Omental fat pad (tissue), 3 donors: ENCODE measurements at regions not wholly inside any gene's neighbourhood (a gene's known extent, or its start where the extent isn't known, plus 50 kb on each side); places are given as distances from the start of the nearest gene placed in this dataset.

Source experiments
- ATAC-seq: fragments of 150-250 bp; one replicate; pipeline ENCODE4 v1.9.1; 2016; ENCODE audit warnings: mild to moderate bottlenecking, moderate library complexity; ENCODE audit not compliant: low FRiP score
- DNase-seq: peaks from one replicate; pipeline ENCODE4 v3.0.0-alpha.2; 2019; ENCODE audit warnings: low spot score
- CTCF ChIP-seq, 3 donors: fragments of 450-650 bp; IDR thresholded peaks; one replicate each; pipeline ENCODE4 v1.5.1; 2016 to 2017; ENCODE audit warnings: antibody characterized with exemption in 3 of 3, mild to moderate bottlenecking in 3 of 3, moderate library complexity in 2 of 3

- DNase-seq (no peak), ATAC-seq (no peak)
- no peak for TF ChIP-seq CTCF (IDR thresholded peaks at IDR 0.05)
Observed at GRCh38 chr4:23266401-23266800, 573.7 kb downstream of the GBA3 start.

GRCh38 chr4:23260511-23260910 lies 567.8 kb downstream of the GBA3 start:
- DNase-seq: no peak
- ATAC-seq: no peak
- TF ChIP-seq CTCF (IDR thresholded peaks at IDR 0.05): no peak

GRCh38 chr4:23245203-23245832 lies 552.6 kb downstream of the GBA3 start:
- no peak for ATAC-seq
- no peak for TF ChIP-seq CTCF (IDR thresholded peaks at IDR 0.05)
- DNase-seq: no peak

- no peak for ATAC-seq
Observed at GRCh38 chr4:23242962-23243361, 550.2 kb downstream of the GBA3 start.

GRCh38 chr4:23241408-23241807 lies 548.7 kb downstream of the GBA3 start:
- DNase-seq (no peak), ATAC-seq (no peak)
- TF ChIP-seq CTCF (IDR thresholded peaks at IDR 0.05): no peak

More at GRCh38 chr4:23242962-23243361, 550.2 kb downstream of the GBA3 start:
- no peak for TF ChIP-seq CTCF (IDR thresholded peaks at IDR 0.05)
- no peak for DNase-seq

GRCh38 chr4:23238848-23239247 lies 546.1 kb downstream of the GBA3 start:
- ATAC-seq (no peak), DNase-seq (no peak)
- no peak for TF ChIP-seq CTCF (IDR thresholded peaks at IDR 0.05)

GRCh38 chr4:23237771-23238170 lies 545.0 kb downstream of the GBA3 start:
- TF ChIP-seq CTCF (IDR thresholded peaks at IDR 0.05): no peak
- no peak for ATAC-seq
- DNase-seq: no peak
